ENCODE measurements at regions not wholly inside any gene's neighbourhood (a gene's known extent, or its start where the extent isn't known, plus 50 kb on each side); places are given as distances from the start of the nearest gene placed in this dataset.

DNA sequence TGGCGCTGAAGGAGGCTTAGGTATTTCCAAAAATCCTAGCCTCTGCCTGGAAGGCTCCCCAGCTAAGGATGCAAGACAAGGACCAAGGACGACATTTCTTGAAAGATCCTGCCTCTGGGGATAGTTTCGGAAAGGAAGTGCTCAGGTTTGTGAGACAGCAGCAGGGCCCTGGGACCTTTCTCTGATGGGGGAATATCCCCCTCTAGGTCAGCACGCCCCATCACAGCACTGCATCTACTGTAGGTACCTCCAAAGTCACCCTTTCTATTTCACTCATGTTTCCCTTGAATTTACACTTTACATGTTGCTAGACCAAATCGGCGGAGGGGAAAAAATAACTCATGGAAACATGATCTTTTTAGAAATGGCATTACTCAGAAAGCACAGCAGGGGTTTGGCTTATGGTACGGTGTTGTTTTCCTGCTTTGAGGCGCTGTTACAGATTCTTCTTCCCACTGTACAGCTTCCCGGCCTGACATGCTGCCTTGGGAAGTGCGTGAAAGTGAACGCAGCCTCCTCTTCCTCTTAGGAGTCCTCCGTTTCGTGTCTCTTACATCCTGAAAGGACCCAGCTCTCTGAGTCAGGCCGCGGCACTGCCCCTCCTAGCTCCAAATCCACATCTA, 77.2 kb upstream of the DHRSX start:
- TF ChIP-seq ZFX (IDR thresholded peaks at IDR 0.05; ENCODE audit: borderline replicate concordance) = no peak
- TF ChIP-seq, protein P1, sequence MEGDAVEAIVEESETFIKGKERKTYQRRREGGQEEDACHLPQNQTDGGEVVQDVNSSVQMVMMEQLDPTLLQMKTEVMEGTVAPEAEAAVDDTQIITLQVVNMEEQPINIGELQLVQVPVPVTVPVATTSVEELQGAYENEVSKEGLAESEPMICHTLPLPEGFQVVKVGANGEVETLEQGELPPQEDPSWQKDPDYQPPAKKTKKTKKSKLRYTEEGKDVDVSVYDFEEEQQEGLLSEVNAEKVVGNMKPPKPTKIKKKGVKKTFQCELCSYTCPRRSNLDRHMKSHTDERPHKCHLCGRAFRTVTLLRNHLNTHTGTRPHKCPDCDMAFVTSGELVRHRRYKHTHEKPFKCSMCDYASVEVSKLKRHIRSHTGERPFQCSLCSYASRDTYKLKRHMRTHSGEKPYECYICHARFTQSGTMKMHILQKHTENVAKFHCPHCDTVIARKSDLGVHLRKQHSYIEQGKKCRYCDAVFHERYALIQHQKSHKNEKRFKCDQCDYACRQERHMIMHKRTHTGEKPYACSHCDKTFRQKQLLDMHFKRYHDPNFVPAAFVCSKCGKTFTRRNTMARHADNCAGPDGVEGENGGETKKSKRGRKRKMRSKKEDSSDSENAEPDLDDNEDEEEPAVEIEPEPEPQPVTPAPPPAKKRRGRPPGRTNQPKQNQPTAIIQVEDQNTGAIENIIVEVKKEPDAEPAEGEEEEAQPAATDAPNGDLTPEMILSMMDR (IDR thresholded peaks at IDR 0.05) = no peak

DNA sequence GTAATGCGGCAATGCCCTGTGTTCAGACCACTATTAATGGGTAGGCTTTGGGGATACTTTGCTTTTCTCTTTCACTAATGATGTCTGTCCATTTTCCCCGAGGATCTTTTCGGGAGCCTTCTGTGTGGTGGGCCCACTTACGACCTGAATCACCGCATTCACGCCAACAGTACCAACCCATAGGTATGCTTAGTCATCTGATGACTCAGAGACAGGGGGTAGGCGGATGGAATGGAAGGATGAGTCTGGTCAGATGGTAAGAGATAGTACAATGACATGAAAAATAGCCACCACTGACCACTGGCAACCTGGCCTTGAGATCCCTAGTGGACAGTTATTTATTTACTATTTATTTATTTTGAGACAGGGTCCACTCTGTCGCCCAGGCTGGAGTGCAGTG, 76.0 kb upstream of the DHRSX start:
- no peak overlapping the region for H3K27ac ChIP-seq
- TF ChIP-seq, protein P1 (IDR thresholded peaks at IDR 0.05) = no peak
- no peak for TF ChIP-seq ZFX (IDR thresholded peaks at IDR 0.05; ENCODE audit: borderline replicate concordance)

More for the DNA sequence above, 77.2 kb upstream of the DHRSX start:
- no peak overlapping the region for H3K27ac ChIP-seq

DNA sequence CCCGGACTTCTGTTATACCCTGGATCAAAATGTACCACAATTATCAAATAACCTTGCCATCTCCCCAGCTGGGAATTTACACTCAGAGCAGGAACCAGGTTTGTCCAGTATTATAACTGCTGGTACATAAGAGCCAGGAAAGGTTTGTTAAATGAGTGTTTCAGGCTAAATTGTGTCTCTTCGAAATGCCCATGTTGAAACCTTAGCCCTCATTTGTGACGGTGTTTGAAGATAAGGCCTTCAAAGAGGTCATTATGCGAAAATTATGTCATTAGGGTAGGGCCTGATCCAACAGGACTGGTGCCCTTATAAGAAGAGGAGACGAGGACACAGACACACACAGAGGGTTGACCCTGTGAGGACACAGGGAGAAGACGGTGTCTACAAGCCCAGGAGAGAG, 73.5 kb upstream of the DHRSX start:
- no peak overlapping the region for H3K27ac ChIP-seq
- no peak for TF ChIP-seq ZFX (IDR thresholded peaks at IDR 0.05; ENCODE audit: borderline replicate concordance)
- TF ChIP-seq, protein P1 (IDR thresholded peaks at IDR 0.05) = no peak

DNA sequence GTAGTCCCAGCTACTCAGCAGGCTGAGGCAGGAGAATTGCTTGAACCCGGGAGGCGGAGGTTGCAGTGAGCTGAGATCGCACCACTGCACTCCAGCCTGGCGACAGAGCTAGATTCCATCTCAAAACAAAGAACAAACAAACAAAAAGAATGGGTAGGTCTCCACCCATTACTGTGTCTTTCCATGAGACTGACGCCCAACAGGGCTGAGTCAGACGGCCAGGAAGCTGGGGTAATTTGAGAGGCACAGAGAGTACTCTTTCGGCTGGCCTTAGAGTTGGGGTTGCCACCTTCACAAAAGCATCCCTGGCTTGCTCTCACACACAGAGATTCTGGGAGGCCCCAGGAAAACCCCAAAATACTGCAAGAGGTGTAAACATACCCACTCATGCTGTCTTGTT, 72.0 kb upstream of the DHRSX start:
- no peak overlapping the region for H3K27ac ChIP-seq
- TF ChIP-seq, protein P1 (IDR thresholded peaks at IDR 0.05) = no peak
- TF ChIP-seq ZFX (IDR thresholded peaks at IDR 0.05; ENCODE audit: borderline replicate concordance) = no peak

DNA sequence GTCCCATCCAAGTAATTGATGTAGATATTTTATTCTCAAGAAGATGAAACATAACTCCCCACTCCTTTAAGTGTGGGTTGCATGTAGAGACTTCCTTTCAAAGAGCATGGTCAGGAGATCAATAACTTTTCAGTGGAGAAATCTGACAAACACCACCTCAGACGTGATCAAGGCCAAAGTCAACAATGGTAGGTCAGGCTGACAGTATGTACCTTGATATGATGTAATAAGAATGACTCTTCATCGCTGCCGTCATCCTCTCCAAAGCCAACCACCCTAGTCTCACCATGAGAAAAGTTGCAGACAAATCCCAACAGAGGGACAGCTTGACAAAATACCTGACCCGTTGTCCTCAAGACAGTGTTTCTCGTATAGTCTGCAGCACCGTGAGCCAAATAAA, 67.3 kb upstream of the DHRSX start:
- no peak overlapping the region for H3K27ac ChIP-seq
- TF ChIP-seq ZFX (IDR thresholded peaks at IDR 0.05; ENCODE audit: borderline replicate concordance) = no peak
- TF ChIP-seq, protein P1 (IDR thresholded peaks at IDR 0.05) = no peak

DNA sequence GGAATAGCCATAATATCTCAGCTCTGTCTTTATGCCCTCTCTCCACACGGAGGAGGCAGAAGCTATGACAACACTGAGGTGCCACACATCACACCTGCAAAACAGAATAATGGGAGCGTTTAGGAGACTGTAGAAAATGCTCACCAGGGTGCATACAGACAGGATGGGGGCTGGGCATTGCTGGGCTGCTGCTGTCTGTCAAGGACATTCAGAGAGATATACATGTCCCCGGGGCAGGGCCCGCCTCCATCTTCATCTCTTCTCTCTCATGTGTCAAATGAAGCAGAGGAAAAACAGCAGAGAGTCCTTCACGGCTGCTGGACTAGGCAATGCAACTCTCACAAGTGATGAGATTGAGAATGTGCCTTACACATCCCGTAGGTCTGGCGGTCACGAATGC, 65.3 kb upstream of the DHRSX start:
- TF ChIP-seq ZFX (IDR thresholded peaks at IDR 0.05; ENCODE audit: borderline replicate concordance) = no peak
- TF ChIP-seq, protein P1 (IDR thresholded peaks at IDR 0.05) = no peak
- H3K27ac ChIP-seq = no peak overlapping the region

DNA sequence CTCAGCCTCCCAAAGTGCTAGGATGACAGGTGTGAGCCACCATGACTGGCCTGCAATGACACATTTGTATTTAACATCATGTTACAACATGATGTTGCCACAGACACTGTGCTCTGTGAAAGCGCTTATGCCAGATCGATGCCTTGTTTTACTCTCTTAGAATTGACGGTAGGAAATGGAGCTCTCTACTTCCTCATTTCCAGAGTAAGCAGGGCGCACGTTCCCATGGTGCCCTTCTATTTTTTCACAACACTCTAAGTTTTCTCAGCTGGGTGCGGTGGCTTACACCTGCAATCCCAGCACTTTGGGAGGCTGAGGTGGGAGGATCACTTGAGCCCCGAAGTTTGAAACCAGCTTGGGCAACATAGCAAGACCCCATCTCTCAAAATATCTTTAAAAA, 60.7 kb upstream of the DHRSX start:
- no peak overlapping the region for H3K27ac ChIP-seq
- TF ChIP-seq, protein P1 (IDR thresholded peaks at IDR 0.05) = no peak
- TF ChIP-seq ZFX (IDR thresholded peaks at IDR 0.05; ENCODE audit: borderline replicate concordance) = no peak
